Prostate gland (tissue), 2 donors: ENCODE measurements at regions not wholly inside any gene's neighbourhood (a gene's known extent, or its start where the extent isn't known, plus 50 kb on each side); places are given as distances from the start of the nearest gene placed in this dataset.

Experiments used
- CTCF ChIP-seq, 4 experiments: fragments of 200-600 bp in 2 of 4; fragments of 450-650 bp in 2 of 4; sonication (generic) in 2 of 4; IDR thresholded peaks; 1 replicate in 3 of 4; 2 replicates in 1 of 4; pipeline ENCODE4 v1.5.1; 2016 to 2019; ENCODE audit warnings: antibody characterized with exemption in 4 of 4, mild to moderate bottlenecking in 2 of 4, moderate library complexity in 2 of 4
- POLR2A ChIP-seq: fragments of 450-650 bp; IDR thresholded peaks from one replicate; pipeline ENCODE4 v1.6.1; 2016; ENCODE audit warnings: antibody characterized with exemption, mild to moderate bottlenecking
- POLR2AphosphoS5 ChIP-seq: sonication (generic); formaldehyde crosslinking; IDR thresholded peaks from one replicate; pipeline ENCODE4 v1.6.1; 2017; ENCODE audit warnings: antibody characterized with exemption

DNA sequence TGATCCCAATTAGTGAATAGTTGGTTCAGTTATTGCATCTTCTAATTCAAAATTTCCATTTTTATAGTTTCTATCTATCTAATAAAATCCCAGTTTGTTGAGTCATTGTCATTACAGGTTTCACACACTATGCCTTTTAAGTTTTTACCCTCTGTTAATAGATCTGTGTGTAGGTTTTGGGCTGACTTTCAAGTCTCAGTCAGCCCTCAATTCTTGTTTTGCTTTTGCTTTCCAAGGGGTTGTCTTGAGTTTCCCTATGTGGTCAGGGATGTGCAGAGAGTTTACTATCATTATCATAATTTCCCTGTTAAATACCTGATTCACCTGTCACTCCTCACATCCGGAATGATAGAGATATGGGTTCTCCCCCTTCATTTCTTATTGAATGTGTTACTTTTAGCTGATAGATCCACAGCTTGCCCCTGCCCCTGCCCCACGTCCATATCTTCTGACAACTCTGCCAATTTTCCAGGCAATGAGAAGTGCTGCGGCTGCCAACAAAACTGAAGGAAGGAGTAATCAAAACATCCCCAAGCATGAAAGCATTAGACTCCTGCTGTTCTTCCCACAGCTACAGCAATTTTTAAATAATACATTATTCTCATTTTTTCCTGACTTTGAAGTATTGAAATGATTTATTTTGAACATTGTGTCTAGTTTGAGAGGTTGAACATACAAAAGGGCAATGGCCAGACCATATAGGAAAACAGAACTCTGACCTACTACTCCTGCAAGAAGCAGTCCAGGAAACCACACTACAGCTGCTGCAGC is 1064.8 kb downstream of the SUCLG1 start:
- TF ChIP-seq POLR2A (no peak), CTCF (IDR thresholded peaks at IDR 0.05) (no peak), POLR2AphosphoS5 (no peak)
